Lung (tissue), 11 donors: ENCODE measurements at regions not wholly inside any gene's neighbourhood (a gene's known extent, or its start where the extent isn't known, plus 50 kb on each side); places are given as distances from the start of the nearest gene placed in this dataset.
A peak's percentile ranks its signal among the peaks of the same experiment; 100 is the strongest.

Experiments
- ATAC-seq: fragments of 200-7000 bp; cut with Tn5 transposase; one replicate; pipeline ENCODE4 v1.9.1; 2020; ENCODE audit warnings: moderate number of reproducible peaks; ENCODE audit not compliant: insufficient read depth, low FRiP score
- DNase-seq, 3 donors: peaks; one replicate each; pipeline ENCODE4 v3.0.0-alpha.2; 2013 to 2017
- H3K27ac ChIP-seq, 2 donors: one replicate each; pipeline ENCODE4 v1.5.1; 2013; ENCODE audit warnings: mild to moderate bottlenecking in 2 of 2, moderate library complexity in 2 of 2, control low read depth in 1 of 2, inconsistent platforms in 1 of 2, low read depth in 1 of 2, low read length in 1 of 2
- H3K27me3 ChIP-seq, 3 donors: one replicate each; pipeline ENCODE4 v1.5.1; 2013; ENCODE audit warnings: low read length in 2 of 3; ENCODE audit not compliant: control insufficient read depth in 3 of 3, insufficient read depth in 3 of 3
- H3K36me3 ChIP-seq, 4 donors: one replicate each; pipeline ENCODE4 v1.5.1; 2013; ENCODE audit warnings: low read length in 4 of 4, mild to moderate bottlenecking in 1 of 4, moderate library complexity in 1 of 4; ENCODE audit not compliant: control insufficient read depth in 4 of 4, insufficient read depth in 4 of 4
- H3K4me1 ChIP-seq, 5 donors: one replicate each; pipeline ENCODE4 v1.5.1; 2013; ENCODE audit warnings: low read length in 5 of 5, mild to moderate bottlenecking in 2 of 5, moderate library complexity in 1 of 5; ENCODE audit not compliant: control insufficient read depth in 5 of 5, insufficient read depth in 5 of 5
- H3K4me3 ChIP-seq: one replicate; pipeline ENCODE4 v1.5.1; 2013; ENCODE audit warnings: mild to moderate bottlenecking, control low read depth, moderate library complexity
- H3K9ac ChIP-seq, 2 donors: one replicate each; pipeline ENCODE4 v1.5.1; 2013; ENCODE audit warnings: low read length in 2 of 2, control low read depth in 1 of 2; ENCODE audit not compliant: insufficient read depth in 1 of 2
- H3K9me3 ChIP-seq, 4 donors: one replicate each; pipeline ENCODE4 v1.5.1; 2013; ENCODE audit warnings: low read length in 3 of 4, mild to moderate bottlenecking in 1 of 4, moderate library complexity in 1 of 4; ENCODE audit not compliant: control insufficient read depth in 4 of 4, insufficient read depth in 3 of 4
- WGBS, 2 donors: extraction: QIAGEN DNeasy Blood & Tissue Kit; methylation state at CpG; one replicate each; pipeline ENCODE4 v1.1.7; 2013; 5-methylcytosine and 5-hydroxymethylcytosine counted together
- TF ChIP-seq, protein P1 (sequence below): IDR thresholded peaks from 2 replicates; pipeline ENCODE4 v1.5.1; 2012; ENCODE audit warnings: mild to moderate bottlenecking; ENCODE audit errors: control extremely low read depth, extremely low read depth
- donor health status: control.
- donor health status: control.
- donor health status: Bipolar disorder and iron deficiency.
- donor health status: healthy.
- donor health status: DM: yes; HTN: yes; CAD: no.

DNA sequence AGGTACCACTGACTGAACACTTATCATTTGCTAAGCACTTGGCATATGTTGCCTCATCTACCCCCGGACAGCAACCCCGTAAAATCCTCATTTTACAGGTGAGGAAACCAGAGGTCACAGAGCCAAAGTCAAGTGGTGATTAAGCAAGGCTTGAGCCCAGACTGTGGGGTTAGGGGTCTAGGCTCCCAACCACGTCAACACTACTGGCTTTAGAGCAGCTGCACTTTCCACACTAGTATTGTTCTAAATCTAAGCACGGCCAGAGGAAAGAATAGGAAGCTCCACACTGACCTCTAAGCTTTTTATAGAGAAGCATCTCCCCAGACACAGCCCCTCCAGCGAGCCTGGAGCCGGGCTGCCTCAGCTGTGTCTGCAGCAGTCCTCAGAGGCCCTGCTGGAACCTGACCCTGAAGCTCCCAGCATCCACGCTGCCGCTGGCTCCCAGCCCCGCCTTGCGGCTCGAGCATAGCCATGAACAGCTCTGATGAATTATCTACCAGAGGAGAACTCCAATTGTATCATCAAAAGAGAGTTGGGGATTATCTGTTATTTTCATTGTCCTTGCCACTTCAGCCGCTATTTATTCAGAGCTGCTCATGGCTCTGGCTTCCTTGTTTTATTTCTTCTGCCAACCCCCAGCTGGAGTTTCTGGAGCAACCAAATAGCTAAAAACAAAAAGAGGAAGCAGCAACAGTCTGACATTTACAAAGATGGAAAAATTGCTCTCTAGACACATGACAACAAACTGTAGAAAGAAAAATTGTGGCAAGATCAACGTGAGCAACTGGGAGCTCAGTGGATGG is 62.2 kb upstream of the RTN4 start:
- TF ChIP-seq, protein P1, sequence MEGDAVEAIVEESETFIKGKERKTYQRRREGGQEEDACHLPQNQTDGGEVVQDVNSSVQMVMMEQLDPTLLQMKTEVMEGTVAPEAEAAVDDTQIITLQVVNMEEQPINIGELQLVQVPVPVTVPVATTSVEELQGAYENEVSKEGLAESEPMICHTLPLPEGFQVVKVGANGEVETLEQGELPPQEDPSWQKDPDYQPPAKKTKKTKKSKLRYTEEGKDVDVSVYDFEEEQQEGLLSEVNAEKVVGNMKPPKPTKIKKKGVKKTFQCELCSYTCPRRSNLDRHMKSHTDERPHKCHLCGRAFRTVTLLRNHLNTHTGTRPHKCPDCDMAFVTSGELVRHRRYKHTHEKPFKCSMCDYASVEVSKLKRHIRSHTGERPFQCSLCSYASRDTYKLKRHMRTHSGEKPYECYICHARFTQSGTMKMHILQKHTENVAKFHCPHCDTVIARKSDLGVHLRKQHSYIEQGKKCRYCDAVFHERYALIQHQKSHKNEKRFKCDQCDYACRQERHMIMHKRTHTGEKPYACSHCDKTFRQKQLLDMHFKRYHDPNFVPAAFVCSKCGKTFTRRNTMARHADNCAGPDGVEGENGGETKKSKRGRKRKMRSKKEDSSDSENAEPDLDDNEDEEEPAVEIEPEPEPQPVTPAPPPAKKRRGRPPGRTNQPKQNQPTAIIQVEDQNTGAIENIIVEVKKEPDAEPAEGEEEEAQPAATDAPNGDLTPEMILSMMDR: no peak
- peak overlapping the region; percentile 42 to 93 for H3K27ac ChIP-seq
- H3K4me3 ChIP-seq: no peak overlapping the region
- WGBS, 2 donors: 26 to 42% methylated on average over 13 of the region's 13 CpGs
- H3K27me3 ChIP-seq: no peaks in the 10 kb centered on the region
- peak; percentile 43 for ATAC-seq
- H3K9ac ChIP-seq: peak overlapping the region in 1 of 2 donors; percentile 40
- H3K36me3 ChIP-seq: no peaks in the 10 kb centered on the region
- no peaks in the 10 kb centered on the region for H3K9me3 ChIP-seq
- DNase-seq: peak; percentile 84 to 94 (median 87)
- H3K4me1 ChIP-seq: peaks cover 0 to 20% (median 15%) of the 10 kb centered on the region in 5 donors

DNA sequence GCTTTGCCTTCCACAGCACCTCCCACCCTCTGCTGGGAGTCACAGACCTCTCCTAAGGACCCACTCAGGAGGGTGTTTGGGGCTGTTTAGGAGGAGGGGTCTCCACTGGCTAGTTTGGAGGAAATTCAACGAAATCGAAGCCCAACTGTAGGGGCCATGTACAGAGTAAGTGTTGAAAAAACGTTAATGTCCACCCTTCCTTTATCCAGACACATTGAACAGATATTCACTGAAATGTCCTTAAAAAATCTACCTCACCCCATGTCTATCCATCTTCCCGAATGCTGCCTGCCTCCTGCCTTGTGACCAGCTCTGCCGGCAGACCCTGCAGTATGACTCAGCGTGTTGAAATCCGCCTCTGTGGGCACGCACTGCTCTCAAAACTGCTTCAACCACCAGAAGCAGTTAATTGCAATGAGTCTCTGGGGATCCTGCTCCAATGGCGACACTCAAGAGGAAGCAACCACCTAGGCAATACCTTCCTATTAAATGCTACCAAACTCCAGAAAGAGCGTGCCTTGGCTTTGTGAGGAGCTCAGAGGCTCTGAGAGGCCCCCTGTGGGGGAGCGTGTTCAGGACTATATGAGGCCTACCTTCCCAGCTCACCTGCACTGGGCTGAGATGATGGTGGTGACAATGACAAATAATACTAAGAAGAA is 61.4 kb upstream of the RTN4 start:
- peaks cover 0 to 20% (median 15%) of the 10 kb centered on the region in 5 donors for H3K4me1 ChIP-seq
- H3K9me3 ChIP-seq: no peaks in the 10 kb centered on the region
- TF ChIP-seq, protein P1: no peak
- no peaks in the 10 kb centered on the region for H3K27me3 ChIP-seq
- peak in 1 of 3 donors; percentile 34 for DNase-seq
- 35 to 66% methylated on average over 11 of the region's 11 CpGs for WGBS, 2 donors
- ATAC-seq: peak; percentile 73
- H3K27ac ChIP-seq: peak overlapping the region; percentile 42 to 93
- H3K36me3 ChIP-seq: no peaks in the 10 kb centered on the region
- no peak overlapping the region for H3K4me3 ChIP-seq
- H3K9ac ChIP-seq: no peak overlapping the region

DNA sequence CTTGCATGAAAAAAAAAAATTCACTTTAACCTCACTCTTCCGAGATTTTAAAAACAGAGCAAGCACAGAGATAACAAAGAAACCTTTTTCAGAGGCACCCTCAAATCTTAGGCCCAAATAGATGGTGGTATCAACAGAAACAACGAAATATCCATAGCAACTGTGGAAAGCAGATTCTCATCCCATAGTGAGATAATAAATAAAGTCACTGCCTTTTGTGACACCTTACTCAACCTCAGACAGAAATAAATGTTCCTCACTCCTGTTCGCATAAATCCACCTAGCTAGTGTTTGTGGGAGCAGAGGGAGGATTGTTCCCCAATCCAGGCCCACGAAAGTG is 60.9 kb upstream of the RTN4 start:
- peak overlapping the region; percentile 13 to 93 for H3K27ac ChIP-seq
- H3K9me3 ChIP-seq: no peaks in the 10 kb centered on the region
- no peak for ATAC-seq
- H3K4me3 ChIP-seq: no peak overlapping the region
- TF ChIP-seq, protein P1: no peak
- H3K36me3 ChIP-seq: no peaks in the 10 kb centered on the region
- no peak overlapping the region for H3K9ac ChIP-seq
- 70 to 85% methylated on average over 4 of the region's 4 CpGs for WGBS, 2 donors
- no peak for DNase-seq
- H3K27me3 ChIP-seq: no peaks in the 10 kb centered on the region
- peaks cover 0 to 20% (median 15%) of the 10 kb centered on the region in 5 donors for H3K4me1 ChIP-seq
